C4-2B (cell line): ENCODE measurements at regions not wholly inside any gene's neighbourhood (a gene's known extent, or its start where the extent isn't known, plus 50 kb on each side); places are given as distances from the start of the nearest gene placed in this dataset.
A peak's percentile ranks its signal among the peaks of the same experiment; 100 is the strongest.

ENCODE experiments used
- ZFX ChIP-seq: fragments of 450-650 bp; IDR thresholded peaks from 2 replicates; pipeline ENCODE4 v1.6.1; 2017
- TF ChIP-seq, protein P1 (sequence below): fragments of 450-650 bp; conservative IDR thresholded peaks from 2 replicates; pipeline ENCODE4 v1.5.1; 2017; ENCODE audit warnings: mild to moderate bottlenecking

DNA sequence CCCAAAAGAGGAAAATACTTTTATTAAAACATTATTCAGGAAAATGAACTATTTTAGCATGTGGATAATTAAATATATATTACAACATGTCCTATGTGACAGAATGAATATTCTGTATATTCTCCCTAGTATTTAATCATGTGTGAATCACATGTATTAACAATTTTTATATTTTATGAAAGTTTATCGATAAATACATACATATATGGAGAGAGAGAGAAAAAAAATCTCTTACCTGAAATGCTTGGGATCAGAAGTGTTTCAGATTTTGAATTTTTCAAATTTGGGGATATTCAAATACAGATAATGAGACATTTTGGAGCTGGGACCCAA lies 228.6 kb upstream of the RBBP8 start:
- TF ChIP-seq, protein P1, sequence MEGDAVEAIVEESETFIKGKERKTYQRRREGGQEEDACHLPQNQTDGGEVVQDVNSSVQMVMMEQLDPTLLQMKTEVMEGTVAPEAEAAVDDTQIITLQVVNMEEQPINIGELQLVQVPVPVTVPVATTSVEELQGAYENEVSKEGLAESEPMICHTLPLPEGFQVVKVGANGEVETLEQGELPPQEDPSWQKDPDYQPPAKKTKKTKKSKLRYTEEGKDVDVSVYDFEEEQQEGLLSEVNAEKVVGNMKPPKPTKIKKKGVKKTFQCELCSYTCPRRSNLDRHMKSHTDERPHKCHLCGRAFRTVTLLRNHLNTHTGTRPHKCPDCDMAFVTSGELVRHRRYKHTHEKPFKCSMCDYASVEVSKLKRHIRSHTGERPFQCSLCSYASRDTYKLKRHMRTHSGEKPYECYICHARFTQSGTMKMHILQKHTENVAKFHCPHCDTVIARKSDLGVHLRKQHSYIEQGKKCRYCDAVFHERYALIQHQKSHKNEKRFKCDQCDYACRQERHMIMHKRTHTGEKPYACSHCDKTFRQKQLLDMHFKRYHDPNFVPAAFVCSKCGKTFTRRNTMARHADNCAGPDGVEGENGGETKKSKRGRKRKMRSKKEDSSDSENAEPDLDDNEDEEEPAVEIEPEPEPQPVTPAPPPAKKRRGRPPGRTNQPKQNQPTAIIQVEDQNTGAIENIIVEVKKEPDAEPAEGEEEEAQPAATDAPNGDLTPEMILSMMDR: peak; percentile 73
- TF ChIP-seq ZFX: no peak
